Stimulated activated CD4-positive, alpha-beta T cell treated with anti-CD3 and anti-CD28 coated beads, Interleukin-15, amount 100 ng/mL, for 24 hours (primary cell): ENCODE measurements at regions not wholly inside any gene's neighbourhood (a gene's known extent, or its start where the extent isn't known, plus 50 kb on each side); places are given as distances from the start of the nearest gene placed in this dataset.
"Not testable (repeated sequence)": the region's sequence is repeated elsewhere in the genome, so short reads cannot be mapped to it uniquely, and the experiment has no call there.

ENCODE experiments used
- DNase-seq: peaks from one replicate; pipeline ENCODE4 v3.0.0-alpha.2; 2020

DNA sequence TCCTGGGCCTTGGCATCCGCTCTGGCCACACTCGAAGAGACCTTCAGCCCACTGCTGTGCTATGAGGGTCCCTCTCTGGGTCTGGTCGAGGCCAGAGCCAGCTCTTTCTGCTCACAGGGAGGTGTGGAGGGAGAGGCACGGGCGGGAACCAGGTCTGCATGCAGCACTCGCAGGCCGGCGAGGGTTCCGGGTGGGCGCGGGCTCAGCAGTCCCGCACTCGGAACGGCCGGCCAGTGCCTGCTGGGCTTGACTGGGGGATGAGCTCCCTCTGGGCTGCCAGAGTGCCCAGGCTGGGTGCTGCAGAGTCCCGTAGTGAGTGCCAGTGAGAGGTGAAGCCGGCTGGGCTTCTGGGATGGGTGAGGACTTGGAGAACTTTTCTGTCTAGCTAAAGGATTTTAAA lies 882.7 kb downstream of the XPNPEP1 start:
- DNase-seq = no peak

- no peak for DNase-seq
These were observed 885.3 kb downstream of the XPNPEP1 start for GRCh38 chr10:109037978-109038377.

DNA sequence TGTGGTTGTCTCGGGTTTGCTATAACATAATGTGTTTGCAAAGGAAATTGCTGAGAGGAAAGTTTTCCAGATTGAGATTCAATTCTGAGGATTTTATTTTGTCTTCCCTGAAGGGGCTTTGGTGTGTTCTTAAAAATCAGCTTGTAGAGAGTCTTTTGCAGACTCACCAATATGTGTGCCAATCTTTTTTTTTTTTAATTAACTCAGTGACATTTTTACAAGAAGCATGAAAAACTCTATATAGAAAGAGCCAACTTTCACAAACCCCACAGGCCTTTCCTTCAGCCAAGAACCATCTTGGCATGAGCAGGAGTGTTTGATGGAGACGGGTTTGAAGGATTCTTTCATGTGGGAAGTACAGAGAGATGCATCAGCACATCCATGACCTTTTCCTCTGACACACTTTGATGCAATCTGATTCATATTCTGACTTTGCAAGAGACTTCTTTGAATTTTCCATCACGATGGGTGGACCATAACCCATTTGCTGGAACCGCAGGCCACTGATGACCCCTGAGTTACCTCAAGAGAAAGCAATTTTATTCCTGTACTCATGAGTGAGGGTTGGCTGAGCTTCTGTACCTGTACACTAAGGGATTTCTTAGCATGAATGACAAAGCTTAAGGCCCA lies 892.6 kb downstream of the XPNPEP1 start:
- DNase-seq = no peak

DNA sequence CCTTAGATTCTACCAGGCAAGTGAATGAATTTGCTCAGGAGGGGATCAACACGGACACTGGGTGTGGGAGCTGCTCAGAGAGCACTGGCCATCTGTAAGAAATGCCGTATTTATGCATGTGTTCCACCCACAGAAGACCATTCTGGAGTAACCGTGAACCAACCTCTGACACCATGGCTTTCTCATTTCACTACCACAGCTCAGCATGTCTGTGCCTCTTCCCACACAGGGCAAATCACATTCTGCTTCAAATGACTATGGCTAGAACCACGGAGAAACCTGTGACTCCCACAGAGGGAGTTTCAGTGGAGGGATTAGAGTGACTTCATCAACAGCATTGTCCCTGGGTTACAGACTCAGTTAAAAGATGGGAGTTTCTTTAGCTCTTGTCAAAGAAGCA lies 893.4 kb downstream of the XPNPEP1 start:
- DNase-seq = no peak

- no peak for DNase-seq
These were observed 895.7 kb downstream of the XPNPEP1 start for GRCh38 chr10:109027534-109028185.

GRCh38 chr10:109025172-109025571 lies 898.1 kb downstream of the XPNPEP1 start:
- no peak for DNase-seq

DNA sequence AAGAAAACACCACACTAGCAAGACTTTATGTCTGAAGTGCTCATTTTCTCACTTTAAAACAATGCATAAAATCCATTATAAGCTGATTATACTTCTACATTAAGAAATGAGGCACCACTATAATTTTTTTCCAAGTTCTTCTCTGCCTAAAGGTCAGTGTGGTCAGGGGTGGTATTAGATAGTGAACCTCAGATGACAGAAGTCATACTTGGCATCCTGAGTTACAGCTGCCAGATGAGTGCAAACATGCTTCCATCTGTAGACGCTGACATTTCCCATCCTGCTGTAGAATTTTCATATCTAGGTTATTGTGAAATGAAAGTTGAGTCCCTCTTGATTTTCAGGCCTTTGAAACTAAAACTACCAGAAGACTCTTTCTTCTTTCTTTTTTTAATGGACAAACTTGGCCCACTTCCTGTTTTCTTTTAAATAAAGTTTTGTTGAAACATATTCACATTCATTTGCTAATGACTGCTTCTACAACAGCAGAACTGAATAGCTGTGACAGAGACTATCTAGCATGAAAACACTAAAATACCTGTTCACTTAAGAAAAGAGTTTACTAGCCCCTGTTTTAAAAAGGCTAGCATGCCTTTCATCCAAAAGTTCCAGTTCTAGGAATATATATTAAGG lies 900.8 kb downstream of the XPNPEP1 start:
- DNase-seq = no peak

DNA sequence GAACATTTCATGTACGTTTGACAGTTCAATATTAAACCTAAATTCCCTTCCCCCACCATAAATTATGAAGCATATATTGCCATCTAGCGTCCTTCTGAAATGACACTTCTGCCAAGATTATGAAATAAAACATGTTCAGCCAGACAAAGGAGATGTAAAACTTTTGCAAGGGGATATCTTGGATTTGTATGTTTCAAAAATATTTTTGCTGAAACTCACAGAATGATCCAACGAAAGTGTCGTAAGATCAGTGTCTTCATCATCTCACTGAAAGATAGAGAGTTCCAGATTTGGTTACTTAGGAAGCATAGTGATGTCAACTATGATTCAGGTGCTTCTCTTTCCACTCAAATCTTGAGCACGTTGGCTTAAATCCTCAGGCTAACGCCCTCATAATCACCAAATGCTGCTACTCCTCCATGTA lies 904.3 kb downstream of the XPNPEP1 start:
- DNase-seq = no peak

- no peak for DNase-seq
These were observed 915.8 kb downstream of the XPNPEP1 start for GRCh38 chr10:109007514-109007913.

DNA sequence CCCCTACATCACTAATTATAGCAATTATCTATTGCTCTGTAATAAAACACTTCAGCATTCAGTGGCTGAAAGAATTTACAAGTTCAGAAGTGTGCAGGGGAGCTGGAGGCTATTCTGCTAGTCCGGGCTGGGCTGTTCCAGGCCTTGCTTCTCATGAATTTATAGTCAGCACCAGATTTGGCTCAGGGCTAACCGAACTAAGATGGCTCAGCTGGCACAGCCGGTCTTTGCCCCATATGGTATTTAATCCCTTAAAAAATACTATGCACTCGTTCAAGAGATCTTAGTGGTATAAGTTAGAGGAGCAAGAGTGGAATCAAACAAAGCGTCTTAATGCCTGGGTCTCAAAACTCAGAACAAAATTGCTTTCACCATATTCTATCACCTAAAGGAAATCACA lies 932.9 kb downstream of the XPNPEP1 start:
- no peak for DNase-seq

- no peak for DNase-seq
These were observed 933.3 kb downstream of the XPNPEP1 start for GRCh38 chr10:108989976-108990375.

- no peak for DNase-seq
These were observed 941.2 kb downstream of the XPNPEP1 start for GRCh38 chr10:108982159-108982558.

- DNase-seq = no peak
These were observed 942.4 kb downstream of the XPNPEP1 start for GRCh38 chr10:108980869-108981268.

GRCh38 chr10:108975459-108976058 lies 947.8 kb downstream of the XPNPEP1 start:
- no peak for DNase-seq

DNA sequence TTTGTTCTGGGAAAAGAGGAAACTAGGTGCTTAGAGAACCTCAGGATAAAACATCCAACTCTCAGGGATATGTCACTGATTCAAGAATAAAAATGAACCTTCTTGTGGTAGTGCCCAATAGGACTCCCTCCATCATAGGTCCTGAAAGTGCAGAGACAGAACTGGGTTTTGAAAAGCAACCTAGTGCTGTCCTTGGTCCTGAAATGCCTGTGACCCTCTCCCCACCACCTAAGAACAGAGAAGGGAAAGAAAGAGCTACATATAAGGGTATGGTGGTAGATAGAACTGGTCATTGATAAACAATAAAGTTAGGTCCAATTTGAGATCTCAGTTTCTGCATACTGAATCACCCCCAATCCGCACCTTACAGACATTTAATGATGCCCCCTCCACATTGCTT lies 953.3 kb downstream of the XPNPEP1 start:
- DNase-seq = no peak

DNA sequence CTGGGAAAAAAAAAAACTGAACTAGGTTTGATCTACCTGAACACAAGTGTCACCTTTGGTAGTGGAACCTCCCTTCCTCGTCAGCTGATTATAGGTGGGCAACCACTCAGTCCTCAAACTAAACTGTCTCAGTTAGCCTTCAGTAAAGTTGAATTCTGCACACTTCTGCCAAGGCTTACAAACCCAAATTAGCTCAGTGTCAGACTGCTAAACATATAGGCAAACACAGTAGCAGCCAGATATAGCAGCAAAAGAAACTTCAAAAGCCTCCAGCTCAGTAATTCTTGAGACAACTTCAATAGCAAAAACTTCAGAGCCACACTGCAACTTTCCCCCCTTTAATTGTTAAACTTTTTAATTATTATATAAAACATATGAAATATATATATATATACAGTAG lies 956.9 kb downstream of the XPNPEP1 start:
- no peak for DNase-seq

GRCh38 chr10:108966005-108966404 lies 957.3 kb downstream of the XPNPEP1 start:
- DNase-seq = no peak

DNA sequence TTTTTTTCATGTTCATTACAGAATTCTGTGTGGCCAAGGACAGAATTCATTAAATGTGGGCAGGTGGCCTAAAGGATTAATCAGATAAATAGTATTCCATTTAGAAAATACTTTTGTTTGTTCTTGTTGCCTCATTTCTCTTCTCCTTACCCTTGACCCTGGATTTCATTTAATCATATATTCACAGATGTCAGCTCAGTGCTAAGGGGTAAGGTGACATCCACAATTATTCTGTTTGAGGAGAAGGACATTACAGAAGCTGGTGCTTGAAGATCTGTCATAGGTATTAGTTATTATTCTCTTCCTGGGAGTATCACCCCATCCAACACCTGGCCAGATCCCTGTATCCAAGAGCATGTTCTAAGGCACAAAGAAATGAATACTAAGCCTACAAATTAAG lies 961.1 kb downstream of the XPNPEP1 start:
- DNase-seq = no peak

GRCh38 chr10:108957681-108958080 lies 965.6 kb downstream of the XPNPEP1 start:
- no peak for DNase-seq

- no peak for DNase-seq
These were observed 967.2 kb downstream of the XPNPEP1 start for GRCh38 chr10:108956149-108956548.

DNA sequence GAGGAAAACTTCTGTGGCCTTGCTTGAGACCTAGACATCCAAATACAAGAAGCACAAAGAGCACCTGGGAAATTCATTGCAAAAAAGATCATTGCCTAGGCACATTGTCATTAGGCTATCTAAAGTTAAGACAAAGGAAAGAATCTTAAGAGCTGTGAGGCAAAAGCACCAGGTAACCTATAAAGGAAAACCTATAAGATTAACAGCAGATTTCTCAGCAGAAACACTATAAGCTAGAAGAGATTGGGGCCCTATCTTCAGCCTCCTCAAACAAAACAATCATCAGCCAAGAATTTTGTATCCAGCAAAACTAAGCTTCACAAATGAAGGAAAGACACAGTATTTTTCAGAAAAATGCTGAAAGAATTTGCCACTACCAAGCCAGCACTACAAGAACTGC lies 1003.3 kb downstream of the XPNPEP1 start:
- DNase-seq = not testable (repeated sequence)

DNA sequence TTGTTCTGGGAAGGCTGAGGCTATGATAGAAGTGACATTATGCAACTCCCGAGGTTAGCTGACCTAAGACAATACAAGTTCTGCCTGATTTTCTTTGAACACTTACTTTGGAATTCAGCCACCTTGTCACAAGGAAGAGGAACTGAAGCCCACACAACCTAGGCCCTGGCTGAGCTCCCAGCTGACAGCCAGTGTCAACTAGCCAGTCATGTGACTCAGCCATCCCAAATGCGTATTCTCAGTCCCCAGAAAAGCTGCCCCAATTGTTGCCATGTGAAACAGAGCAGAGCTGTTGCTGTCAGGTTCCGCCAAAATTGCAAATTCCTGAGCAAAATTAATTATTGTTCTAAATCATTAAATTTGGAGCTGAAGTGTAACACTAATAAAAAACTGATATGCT lies 1010.0 kb downstream of the XPNPEP1 start:
- no peak for DNase-seq

DNA sequence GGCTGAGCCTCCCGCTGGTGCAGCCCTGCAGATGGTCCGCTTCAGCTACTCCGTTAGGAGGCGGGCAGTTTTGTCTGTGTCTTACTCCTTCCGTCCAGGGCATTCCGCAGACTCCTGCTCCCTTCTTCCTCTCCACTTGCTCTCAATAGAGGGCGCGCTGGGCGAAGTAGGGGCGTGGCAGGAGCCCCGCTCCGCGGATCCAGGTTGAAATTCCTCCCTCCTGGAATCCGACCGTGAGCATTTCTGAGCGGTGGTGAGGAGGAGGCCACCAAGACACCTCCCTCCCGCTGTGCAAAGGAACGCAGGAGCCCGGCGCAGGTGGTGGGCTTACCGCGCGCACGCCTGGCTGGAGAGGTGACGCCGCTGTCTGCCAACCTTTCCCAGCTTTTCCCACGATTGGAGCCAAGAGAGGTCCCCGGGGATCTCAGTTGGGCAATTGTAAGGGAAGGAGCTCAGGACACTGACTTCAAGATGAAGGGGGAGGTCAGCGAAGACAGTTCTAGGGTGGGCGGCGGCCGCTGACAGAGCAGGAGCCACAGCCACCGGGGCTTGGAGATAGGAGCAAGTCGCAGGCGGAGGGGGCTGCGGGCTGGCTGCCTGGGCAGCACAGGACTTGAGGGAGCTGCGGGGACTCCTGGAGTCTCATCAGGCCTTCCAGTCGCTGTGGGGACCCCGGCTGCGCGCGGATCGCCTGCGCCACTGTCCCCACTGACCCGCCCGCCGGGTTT lies 1011.3 kb downstream of the XPNPEP1 start:
- peak; percentile 1 for DNase-seq
